HAP-1 (cell line): ENCODE measurements at regions not wholly inside any gene's neighbourhood (a gene's known extent, or its start where the extent isn't known, plus 50 kb on each side); places are given as distances from the start of the nearest gene placed in this dataset.

Experiments
- DNase-seq, 2 experiments: peaks; one replicate each; pipeline ENCODE4 v3.0.0-alpha.2; 2016 to 2020; ENCODE audit warnings: low spot score in 2 of 2
- H3K27me3 ChIP-seq: fragments of 250-450 bp; sonication (Bioruptor Pico); 2 replicates; pipeline ENCODE4 v1.5.1; 2020; ENCODE audit warnings: low read depth, mild to moderate bottlenecking, moderate library complexity
- H3K36me3 ChIP-seq: fragments of 250-450 bp; sonication (Bioruptor Pico); replicated peaks from 2 replicates; pipeline ENCODE4 v1.5.1; 2020; ENCODE audit warnings: mild to moderate bottlenecking
- H3K4me1 ChIP-seq: fragments of 250-450 bp; sonication (Bioruptor Pico); 2 replicates; pipeline ENCODE4 v1.5.1; 2020; ENCODE audit warnings: mild to moderate bottlenecking
- H3K4me3 ChIP-seq: fragments of 250-450 bp; sonication (Bioruptor Pico); 2 replicates; pipeline ENCODE4 v1.5.1; 2020; ENCODE audit warnings: mild to moderate bottlenecking, moderate library complexity
- H3K9me3 ChIP-seq: fragments of 250-450 bp; sonication (Bioruptor Pico); 2 replicates; pipeline ENCODE4 v1.5.1; 2020; ENCODE audit warnings: mild to moderate bottlenecking, moderate library complexity
- in situ Hi-C: fragments of 300-500 bp; cut with MboI; formaldehyde crosslinking; loops from 3 replicates; pipeline ENCODE4 v1.14.3; 2020; ENCODE audit warnings: low sequenced_read_pairs, inconsistent platforms, mixed read lengths

- DNase-seq = no peak
- Histone ChIP-seq H3K9me3 (no peaks in the 10 kb centered on the region; the same call in 1 of the 2 replicates), H3K4me1 (no peaks in the 10 kb centered on the region), H3K4me3 (no peak overlapping the region), H3K27me3 (peaks cover 37% of the 10 kb centered on the region), H3K36me3 (no peaks in the 10 kb centered on the region)
- in situ Hi-C loops = no loop called here
Observed at GRCh38 chr9:36770025-36770424, 197.3 kb downstream of the MELK start.

GRCh38 chr9:36772449-36773403, 200.0 kb downstream of the MELK start:
- Histone ChIP-seq H3K9me3 (no peaks in the 10 kb centered on the region), H3K4me1 (no peaks in the 10 kb centered on the region), H3K4me3 (no peak overlapping the region), H3K36me3 (no peaks in the 10 kb centered on the region), H3K27me3 (peaks cover 36% of the 10 kb centered on the region)
- DNase-seq = peak in 1 of 2 experiments; percentile 16
- in situ Hi-C loops = no loop called here

GRCh38 chr9:36778682-36779081, 206.0 kb downstream of the MELK start:
- in situ Hi-C loops = loop anchor here (25.0 kb wide), 1 partner anchor 91 kb away; no protein-coding TSS in a partner anchor
- peaks cover 37% of the 10 kb centered on the region for H3K27me3 ChIP-seq
- DNase-seq = no peak
- no peaks in the 10 kb centered on the region for H3K36me3 ChIP-seq
- no peaks in the 10 kb centered on the region for H3K4me1 ChIP-seq
- H3K9me3 ChIP-seq = no peaks in the 10 kb centered on the region
- no peak overlapping the region for H3K4me3 ChIP-seq

- Histone ChIP-seq H3K27me3 (peaks cover 40% of the 10 kb centered on the region), H3K4me3 (no peak overlapping the region), H3K9me3 (no peaks in the 10 kb centered on the region), H3K4me1 (no peaks in the 10 kb centered on the region), H3K36me3 (no peaks in the 10 kb centered on the region)
- in situ Hi-C loops = loop anchor here (25.0 kb wide), 1 partner anchor 92 kb away; no protein-coding TSS in a partner anchor
- no peak for DNase-seq
Observed at GRCh38 chr9:36779582-36779981, 206.9 kb downstream of the MELK start.

GRCh38 chr9:36780186-36780585, 207.5 kb downstream of the MELK start:
- DNase-seq = no peak
- H3K36me3 ChIP-seq = no peaks in the 10 kb centered on the region
- no peaks in the 10 kb centered on the region for H3K4me1 ChIP-seq
- H3K4me3 ChIP-seq = no peak overlapping the region
- H3K9me3 ChIP-seq = no peaks in the 10 kb centered on the region
- in situ Hi-C loops = loop anchor here (10.0 to 25.0 kb wide), 2 partner anchors 45 to 93 kb away; no protein-coding TSS in a partner anchor
- H3K27me3 ChIP-seq = peaks cover 42% of the 10 kb centered on the region

GRCh38 chr9:36781533-36781932, 208.8 kb downstream of the MELK start:
- DNase-seq = no peak
- Histone ChIP-seq H3K9me3 (no peaks in the 10 kb centered on the region; the same call in 1 of the 2 replicates), H3K27me3 (peaks cover 48% of the 10 kb centered on the region), H3K4me1 (no peaks in the 10 kb centered on the region), H3K36me3 (no peaks in the 10 kb centered on the region), H3K4me3 (no peak overlapping the region)
- in situ Hi-C loops = loop anchor here (10.0 to 25.0 kb wide), 2 partner anchors 47 to 94 kb away; no protein-coding TSS in a partner anchor
